AG09309 (cell line): ENCODE measurements at regions not wholly inside any gene's neighbourhood (a gene's known extent, or its start where the extent isn't known, plus 50 kb on each side); places are given as distances from the start of the nearest gene placed in this dataset.

Experiments
- DNase-seq: peaks from one replicate; pipeline ENCODE4 v3.0.0-alpha.2; 2010; ENCODE audit warnings: low read depth
- H3K4me3 ChIP-seq: 2 replicates; pipeline ENCODE4 v1.5.1; 2011; ENCODE audit warnings: mild to moderate bottlenecking, low read depth, low read length, moderate library complexity; ENCODE audit not compliant: control insufficient read depth
- CTCF ChIP-seq: IDR thresholded peaks from 2 replicates; pipeline ENCODE4 v1.5.1; 2011; ENCODE audit warnings: mild to moderate bottlenecking, low read depth, low read length, inconsistent platforms; ENCODE audit not compliant: insufficient read depth, control insufficient read depth; ENCODE audit errors: missing control alignments

- no peak for DNase-seq
- TF ChIP-seq CTCF: no peak
- no peak overlapping the region for H3K4me3 ChIP-seq
These were observed 65.0 kb upstream of the GGTA1 start for GRCh38 chr9:121564504-121565260.

- peak overlapping the region; percentile 3 for H3K4me3 ChIP-seq
- no peak for DNase-seq
- no peak for TF ChIP-seq CTCF
These were observed 67.1 kb upstream of the GGTA1 start for GRCh38 chr9:121566481-121567465.

GRCh38 chr9:121567500-121568342, 68.1 kb upstream of the GGTA1 start:
- DNase-seq: no peak
- no peak for TF ChIP-seq CTCF
- no peak overlapping the region for H3K4me3 ChIP-seq

- no peak for DNase-seq
- H3K4me3 ChIP-seq: no peak overlapping the region
- TF ChIP-seq CTCF: no peak
These were observed 69.0 kb upstream of the GGTA1 start for GRCh38 chr9:121568343-121569265.

- no peak overlapping the region for H3K4me3 ChIP-seq
- no peak for TF ChIP-seq CTCF
These were observed 69.6 kb upstream of the GGTA1 start for GRCh38 chr9:121569266-121569648.

More at GRCh38 chr9:121569266-121569648, 69.6 kb upstream of the GGTA1 start:
- DNase-seq: no peak
